GM18505 (cell line): ENCODE measurements at regions not wholly inside any gene's neighbourhood (a gene's known extent, or its start where the extent isn't known, plus 50 kb on each side); places are given as distances from the start of the nearest gene placed in this dataset.
"Not testable (repeated sequence)": the region's sequence is repeated elsewhere in the genome, so short reads cannot be mapped to it uniquely, and the experiment has no call there.

Experiments
- ATAC-seq: cut with Tn5 transposase; IDR thresholded peaks from one replicate; pipeline ENCODE4 v1.9.1; 2021; ENCODE audit not compliant: unreplicated experiment
- POLR2A ChIP-seq: IDR thresholded peaks from 4 replicates; pipeline ENCODE4 v1.6.1; 2011; ENCODE audit warnings: borderline replicate concordance; ENCODE audit not compliant: insufficient read depth, insufficient read length; ENCODE audit errors: extremely low read depth

DNA sequence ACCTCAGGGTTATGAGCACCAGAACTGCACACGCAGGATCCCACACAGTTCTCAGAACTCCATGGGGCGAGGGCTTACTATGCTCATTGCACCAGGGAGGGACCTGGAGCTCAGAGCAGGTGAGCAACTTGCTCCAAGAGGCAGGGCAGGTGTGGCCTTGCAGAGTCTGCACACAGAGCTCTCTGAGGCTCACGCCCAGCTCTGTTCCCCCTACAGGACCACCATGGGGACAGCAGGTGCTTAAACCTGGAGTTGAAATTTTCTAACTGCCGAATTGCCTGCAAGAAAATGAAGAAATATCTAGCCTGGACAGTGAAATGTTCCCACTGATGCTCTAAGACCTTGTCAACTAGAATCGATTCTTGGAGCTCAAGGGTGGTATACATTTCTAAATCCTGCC lies 49.9 kb upstream of the MSMB start:
- not testable (repeated sequence) for ATAC-seq

DNA sequence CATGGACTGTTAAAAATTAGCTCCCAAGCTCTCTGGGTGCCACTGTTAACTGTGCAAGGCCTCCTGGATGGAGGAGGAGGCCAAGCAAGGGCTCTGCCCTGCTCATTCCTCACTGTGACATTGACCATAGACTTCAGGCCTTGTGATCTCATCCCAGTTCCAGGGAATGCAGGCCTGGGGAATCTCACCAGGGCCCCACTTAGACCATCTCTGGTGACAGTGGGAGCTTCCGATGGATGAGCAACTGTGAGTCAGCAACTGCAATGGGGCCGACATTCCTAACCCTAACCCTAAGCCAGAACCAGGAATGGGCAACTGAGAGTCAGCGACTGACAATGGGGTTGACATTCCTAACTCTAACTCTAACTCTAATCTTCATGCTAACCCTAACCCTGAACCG lies 50.4 kb upstream of the MSMB start:
- no peak for ATAC-seq
- TF ChIP-seq POLR2A: no peak

DNA sequence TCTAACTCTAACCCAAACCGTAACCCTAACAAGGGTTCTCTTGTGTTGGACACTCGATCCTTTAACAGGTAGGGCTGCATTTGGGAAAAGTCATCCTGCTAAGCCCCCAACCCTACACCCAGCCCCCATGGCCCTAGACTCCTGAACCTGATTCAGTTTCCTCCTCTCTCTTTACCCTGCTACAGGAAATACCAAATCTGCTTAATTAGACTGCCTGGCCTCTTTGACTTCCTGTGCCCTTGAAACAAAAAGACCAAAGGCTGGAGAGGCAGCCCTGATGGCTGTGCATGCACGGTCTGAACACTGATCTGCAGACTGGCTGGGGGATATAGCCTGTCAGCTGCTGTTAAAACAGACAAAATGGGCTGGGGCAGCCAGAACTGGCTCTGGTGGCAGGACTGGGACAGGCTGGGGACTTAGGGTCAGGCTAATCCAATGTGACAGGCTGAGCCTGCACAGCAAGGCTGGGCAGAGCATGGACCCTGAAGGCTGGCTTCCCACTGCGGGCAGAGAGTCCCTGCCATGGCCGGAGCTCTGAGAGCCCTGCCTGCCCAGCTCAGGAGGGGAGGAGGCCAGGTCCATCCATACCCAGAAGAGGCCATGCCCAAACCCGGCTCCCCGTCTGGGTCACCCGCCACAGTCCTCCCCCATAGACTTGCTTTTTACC lies 51.0 kb upstream of the MSMB start:
- ATAC-seq: no peak
- TF ChIP-seq POLR2A: no peak

DNA sequence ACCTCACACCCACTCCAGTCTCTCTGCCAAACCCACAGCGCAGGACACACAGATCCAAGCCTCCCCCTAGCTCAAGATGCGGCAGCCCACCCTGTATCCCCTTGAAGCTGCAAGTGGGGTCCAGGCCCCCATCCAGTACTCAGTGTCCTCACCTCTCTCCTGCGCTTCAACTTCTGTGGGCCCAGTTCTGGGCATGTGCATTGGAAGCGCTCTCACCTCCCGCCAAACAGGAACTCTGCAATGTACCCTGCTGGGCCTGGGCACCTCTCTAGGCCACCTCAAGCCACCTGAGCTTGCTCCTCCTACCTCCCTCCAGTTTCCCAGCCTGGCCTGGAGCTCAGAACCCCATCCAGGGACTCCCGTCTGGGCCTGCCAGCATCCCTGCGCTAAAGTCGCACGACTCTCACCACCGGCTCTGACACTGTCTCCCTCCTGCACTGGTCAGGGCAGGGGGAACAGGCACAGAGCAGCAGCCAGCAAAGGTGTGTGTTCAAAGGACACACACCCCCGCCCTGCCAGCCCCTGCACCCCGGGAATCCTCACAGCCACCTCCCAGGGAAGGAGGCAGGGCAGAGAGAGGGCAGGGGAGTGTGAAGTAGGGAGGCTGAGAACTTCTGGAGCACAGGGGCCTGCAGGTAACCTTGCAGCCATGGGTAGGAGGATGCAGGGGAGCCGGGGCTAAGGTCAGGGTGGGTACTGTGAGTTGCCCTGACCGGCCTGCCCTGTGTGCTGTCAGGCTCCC lies 51.7 kb upstream of the MSMB start:
- no peak for TF ChIP-seq POLR2A
- ATAC-seq: no peak

DNA sequence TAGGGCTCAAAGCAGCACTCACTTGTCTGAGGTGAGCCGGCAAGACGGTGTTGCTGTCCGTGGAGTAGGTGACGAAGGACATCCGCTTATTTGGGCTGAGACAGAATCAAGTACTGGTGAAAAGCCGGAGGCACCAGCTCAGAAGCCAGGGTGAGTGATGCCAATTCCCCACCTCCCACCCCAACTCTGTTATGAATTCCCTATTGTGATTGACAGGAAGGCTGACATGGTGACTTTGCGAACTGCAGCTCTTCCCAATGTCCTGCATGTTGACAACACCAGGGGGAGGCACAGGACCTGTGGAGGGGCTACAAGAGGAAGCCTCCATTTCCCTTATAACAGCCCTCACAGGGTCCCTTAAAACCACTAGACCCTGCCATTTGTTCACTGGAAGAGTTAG lies 52.3 kb upstream of the MSMB start:
- ATAC-seq: no peak
- TF ChIP-seq POLR2A: no peak

DNA sequence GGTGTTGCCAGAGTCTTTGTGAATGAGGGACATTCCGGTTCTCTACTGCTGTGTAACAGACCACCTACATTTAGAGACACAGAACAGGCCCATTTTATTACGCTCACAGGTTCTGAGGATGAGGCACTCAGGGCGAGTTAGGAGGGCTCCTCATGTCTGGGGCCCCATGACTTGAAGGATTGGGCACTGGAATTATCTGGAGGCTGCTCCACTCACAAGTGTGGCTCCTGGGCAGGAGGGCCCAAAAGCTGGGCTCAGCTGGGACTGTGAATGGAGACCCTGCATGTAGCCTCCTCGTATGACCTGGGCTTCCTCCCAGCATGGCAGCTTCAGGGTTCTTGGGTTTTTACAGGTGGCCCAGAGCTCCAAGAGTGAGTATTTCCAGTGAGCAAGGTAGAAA lies 52.9 kb upstream of the MSMB start:
- not testable (repeated sequence) for ATAC-seq

DNA sequence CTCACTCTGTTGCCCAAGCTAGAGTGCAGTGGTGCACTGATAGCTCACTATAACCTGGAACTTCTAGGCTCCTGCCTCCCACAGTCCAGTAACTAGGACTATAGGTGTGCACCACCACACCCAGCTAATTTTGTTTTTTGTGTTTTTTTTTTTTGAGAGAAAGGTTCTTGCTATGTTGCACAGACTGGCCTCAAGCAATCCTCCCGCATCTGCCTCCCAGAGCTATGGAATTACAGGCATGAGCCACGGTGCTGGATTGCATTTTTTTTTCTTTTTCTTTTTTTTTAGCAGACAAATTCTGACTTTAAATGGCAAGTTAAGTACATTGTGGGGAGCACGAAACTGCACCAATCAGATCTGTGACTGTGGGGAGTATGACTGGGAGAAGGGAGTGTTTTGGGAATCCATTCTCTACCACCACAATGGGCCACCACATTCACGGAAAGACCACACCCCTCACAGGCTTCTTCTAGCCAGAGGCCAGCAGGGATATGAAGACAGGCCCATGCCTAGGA lies 58.1 kb upstream of the MSMB start:
- TF ChIP-seq POLR2A: no peak
- no peak for ATAC-seq

DNA sequence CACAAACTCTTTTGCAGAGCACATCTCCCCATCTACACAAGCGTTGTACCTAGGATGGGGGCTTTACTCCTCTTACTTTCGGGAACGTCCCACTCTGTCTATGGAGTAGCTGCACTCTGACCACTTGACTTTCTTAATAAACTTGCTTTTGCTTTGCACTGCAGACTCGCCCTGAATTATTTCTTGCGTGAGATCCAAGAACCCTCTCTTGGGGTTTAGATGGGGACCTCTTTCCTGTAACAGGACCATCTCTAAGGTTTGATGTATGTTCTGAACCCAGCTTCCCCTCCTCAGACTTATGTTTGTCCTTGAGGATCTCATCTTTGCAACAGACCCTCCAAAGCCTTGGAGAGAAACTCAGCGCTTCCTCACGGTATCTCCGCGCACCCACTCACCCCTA lies 59.3 kb upstream of the MSMB start:
- not testable (repeated sequence) for ATAC-seq

DNA sequence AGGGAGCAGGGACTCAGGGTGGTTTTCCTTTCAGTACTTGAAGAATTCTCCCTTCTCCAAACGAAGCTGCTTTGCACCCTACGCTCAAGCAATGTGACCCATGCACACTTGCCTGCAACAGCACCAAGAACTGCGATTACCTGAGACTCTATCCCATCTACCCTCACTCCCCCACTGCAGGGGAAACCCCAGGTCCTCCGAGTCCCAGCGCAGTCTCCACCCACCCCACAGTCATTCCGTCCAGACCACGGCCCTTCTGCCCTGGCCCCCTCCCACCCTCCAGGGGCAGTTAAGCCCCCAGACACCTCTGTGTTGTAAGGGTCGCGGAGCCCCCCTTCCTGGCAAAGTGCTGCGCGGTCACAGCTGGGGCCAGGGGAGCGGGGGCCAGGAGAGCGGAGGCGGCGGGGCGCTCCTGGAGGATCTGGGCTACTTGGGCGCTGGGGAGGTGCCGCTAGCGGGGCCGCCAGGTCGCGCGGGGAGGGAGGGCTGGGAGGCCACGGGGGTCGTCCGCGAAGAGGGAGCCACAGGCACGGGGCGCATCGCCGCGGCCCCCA lies 59.9 kb upstream of the MSMB start:
- ATAC-seq: peak; percentile 30

DNA sequence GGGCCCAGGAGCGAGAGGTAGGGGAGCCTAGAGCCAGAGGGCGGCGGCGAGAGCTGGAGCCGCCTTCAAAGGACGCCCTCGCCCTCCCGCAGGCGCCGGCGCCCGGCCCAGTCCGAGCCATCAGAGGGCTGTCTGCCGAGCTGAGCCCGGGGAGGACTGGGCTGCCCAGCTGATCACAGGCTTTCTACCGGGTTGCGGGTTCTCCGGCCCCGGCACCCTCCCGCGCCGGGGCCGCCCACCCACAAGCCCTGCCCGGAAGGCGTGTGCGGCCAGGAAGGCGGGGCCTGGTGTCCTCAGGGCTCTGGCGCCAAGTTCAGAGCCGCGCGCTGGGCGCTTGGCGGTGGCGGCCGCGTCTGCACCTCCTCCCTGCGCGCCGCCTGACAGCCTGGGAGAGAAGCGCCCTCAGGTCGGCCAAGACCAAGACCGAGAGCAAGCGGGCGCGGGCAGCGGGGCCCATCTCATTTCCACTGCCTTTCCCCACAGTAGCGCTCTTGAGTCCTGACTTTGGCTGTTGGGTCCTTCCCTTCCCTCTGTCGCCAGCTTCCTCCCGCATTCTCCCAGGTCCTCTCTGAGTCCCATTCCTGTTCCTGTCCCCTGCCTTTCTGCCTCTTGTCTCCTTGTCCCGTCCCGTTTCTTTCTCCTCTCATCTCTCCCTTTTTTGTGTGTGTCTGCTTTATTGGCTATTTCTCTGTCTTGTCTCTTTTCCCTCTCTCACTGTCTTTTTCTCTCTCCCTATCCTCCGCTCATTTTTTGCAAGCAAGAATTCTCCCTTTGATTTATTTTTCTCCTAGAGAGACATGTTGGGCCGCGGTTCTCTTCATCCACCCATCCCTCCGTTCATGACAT lies 60.6 kb upstream of the MSMB start:
- TF ChIP-seq POLR2A: no peak
- peak; percentile 89 for ATAC-seq

DNA sequence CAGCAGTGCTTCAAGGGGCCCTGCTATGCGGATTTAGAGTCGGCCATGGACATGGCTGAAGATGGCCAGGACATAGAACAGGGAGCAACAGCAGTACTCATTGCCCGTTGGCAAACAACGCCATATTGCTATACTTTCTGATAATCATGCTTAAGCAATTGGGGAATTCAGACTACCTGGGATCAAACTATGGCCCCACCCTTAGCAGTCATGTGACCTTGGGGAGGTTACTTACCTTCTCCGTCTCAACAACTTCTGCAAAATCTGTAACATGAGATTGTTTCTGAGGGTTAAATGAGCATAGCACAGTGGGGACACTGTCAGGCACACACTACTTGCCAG lies 62.1 kb upstream of the MSMB start:
- not testable (repeated sequence) for ATAC-seq

DNA sequence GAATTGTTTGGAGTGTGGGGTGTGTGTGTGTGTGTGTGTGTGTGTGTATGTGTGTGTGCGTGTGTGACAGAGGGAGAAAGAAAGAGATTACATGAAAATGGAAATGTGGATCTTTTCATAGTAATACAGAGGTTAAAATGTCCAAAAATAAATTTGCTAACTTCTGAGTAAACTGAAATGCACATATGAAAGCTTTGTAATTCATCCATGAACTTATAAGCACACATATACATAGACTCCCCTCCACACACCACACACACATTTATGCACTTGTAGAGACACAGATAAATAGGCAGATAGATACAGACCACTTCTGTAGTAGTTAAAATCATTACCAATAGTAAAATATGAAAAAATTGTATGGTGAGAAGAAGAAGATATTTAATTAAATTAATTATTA lies 108.2 kb upstream of the MSMB start:
- ATAC-seq: not testable (repeated sequence)

DNA sequence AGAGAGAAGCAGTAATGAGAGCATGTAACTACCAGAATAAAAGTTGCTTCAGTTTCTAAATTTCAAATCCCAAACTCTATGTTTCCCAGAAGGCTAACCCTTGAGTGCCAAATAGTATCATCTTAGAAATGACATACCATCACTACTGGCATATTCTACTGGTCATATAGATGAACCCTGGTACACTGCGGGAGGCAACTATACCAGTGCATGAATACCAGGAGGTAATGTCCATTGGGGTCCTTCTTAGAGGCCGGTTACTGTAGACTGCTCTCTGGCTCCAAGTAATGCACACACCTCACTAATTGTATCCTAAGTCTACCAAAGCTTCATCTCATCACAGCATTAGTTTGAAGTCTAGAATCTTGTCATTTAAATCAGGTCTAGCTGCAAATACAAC lies 108.6 kb upstream of the MSMB start:
- ATAC-seq: not testable (repeated sequence)

DNA sequence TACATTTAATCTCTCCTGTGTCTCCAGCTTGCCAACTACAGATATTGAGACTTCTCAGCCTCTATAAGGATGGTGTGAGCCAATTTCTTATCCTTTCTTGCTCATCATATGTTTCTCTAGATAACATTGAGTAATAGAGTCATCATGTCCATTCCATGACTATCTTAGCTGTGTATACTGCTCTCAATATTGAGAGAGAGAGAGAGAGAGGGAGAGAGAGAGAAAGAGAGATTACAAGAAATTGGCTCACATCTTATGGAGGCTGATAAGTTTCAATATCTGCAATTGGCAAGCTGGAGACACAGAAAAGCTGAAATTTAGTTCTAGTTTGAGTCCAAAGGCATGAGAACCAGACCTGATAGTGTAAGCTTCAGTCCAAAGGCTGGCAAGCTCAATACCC lies 110.8 kb upstream of the MSMB start:
- ATAC-seq: not testable (repeated sequence)
